HCT116 (cell line): ENCODE measurements at regions not wholly inside any gene's neighbourhood (a gene's known extent, or its start where the extent isn't known, plus 50 kb on each side); places are given as distances from the start of the nearest gene placed in this dataset.

ENCODE experiments used
- ATAC-seq: fragments of 200-7000 bp; cut with Tn5 transposase; 2 replicates; pipeline ENCODE4 v1.9.1; 2020; ENCODE audit warnings: mild to moderate bottlenecking, moderate library complexity
- BruUV-seq: library from RNA; stranded (reverse); fragments of 400-500 nt; replicated peaks from 2 replicates; lab custom pipeline; 2021; lab: Mats Ljungman, UMichigan
- CTCF ChIA-PET: fragments of 300-600 bp; sonication (Branson Sonifier 250); formaldehyde crosslinking; loops from one replicate; lab custom pipeline; 2021; ENCODE audit warnings: antibody characterized with exemption; lab: Charles Lee
- POLR2A ChIA-PET: fragments of 300-600, 350-600 bp; sonication (Branson Sonifier 250); formaldehyde crosslinking; loops from one replicate; lab custom pipeline; 2021; ENCODE audit warnings: antibody characterized with exemption; lab: Charles Lee
- RAD21 ChIA-PET, 2 experiments: fragments of 300-600 bp; sonication (Branson Sonifier 250); formaldehyde crosslinking; loops; one replicate each; lab custom pipeline; 2023; ENCODE audit warnings: low total read pairs in 2 of 2; ENCODE audit not compliant: uncharacterized antibody in 2 of 2, unreplicated experiment in 2 of 2, low non-redundant PET in 1 of 2; lab: Charles Lee
- DNase-seq: peaks from one replicate; pipeline ENCODE4 v3.0.0-alpha.2; 2010; ENCODE audit warnings: low read depth, low spot score
- H2AFZ ChIP-seq: fragments of 200-600 bp; shearing (Covaris generic), sonication (generic); 2 replicates; pipeline ENCODE4 v1.6.1; 2017; ENCODE audit warnings: low read depth, mixed run types, mixed read lengths, antibody characterized with exemption, low read length; ENCODE audit not compliant: poor library complexity, severe bottlenecking
- H3K27ac ChIP-seq: 2 replicates; pipeline ENCODE4 v1.5.1; 2012; ENCODE audit warnings: low read depth, low read length
- H3K27me3 ChIP-seq: fragments of 200-600 bp; sonication (generic); 2 replicates; pipeline ENCODE4 v1.6.1; 2016; ENCODE audit warnings: mixed run types, low read length, mixed read lengths; ENCODE audit not compliant: insufficient read depth
- H3K36me3 ChIP-seq, 2 experiments: fragments of 200-500 bp in 1 of 2; fragments of 200-600 bp in 1 of 2; sonication (Bioruptor generic) in 1 of 2; sonication (generic) in 1 of 2; 2 replicates each; pipeline versions ENCODE4 v1.5.1 to v1.6.1; 2014 to 2016; ENCODE audit warnings: low read length in 2 of 2, inconsistent platforms in 1 of 2, mixed read lengths in 1 of 2, mixed run types in 1 of 2; ENCODE audit not compliant: insufficient read depth in 2 of 2, control insufficient read depth in 1 of 2
- H3K4me1 ChIP-seq, 2 experiments: fragments of 200-600 bp in 1 of 2; sonication (generic) in 1 of 2; 2 replicates each; pipeline versions ENCODE4 v1.5.1 to v1.6.1; 2012 to 2017; ENCODE audit warnings: low read length in 2 of 2, inconsistent platforms in 1 of 2, mild to moderate bottlenecking in 1 of 2, mixed read lengths in 1 of 2, mixed run types in 1 of 2, moderate library complexity in 1 of 2; ENCODE audit not compliant: insufficient read depth in 2 of 2, control insufficient read depth in 1 of 2
- H3K4me2 ChIP-seq: fragments of 200-600 bp; sonication (generic); 2 replicates; pipeline ENCODE4 v1.6.1; 2017; ENCODE audit warnings: mixed run types, low read length, mixed read lengths
- H3K4me3 ChIP-seq, 2 experiments: fragments of 200-600 bp in 1 of 2; sonication (generic) in 1 of 2; replicated peaks in 1 of 2; 2 replicates each; pipeline ENCODE4 v1.5.1; 2011 to 2016; ENCODE audit warnings: low read length in 2 of 2, control low read depth in 1 of 2, low read depth in 1 of 2, mild to moderate bottlenecking in 1 of 2, mixed read lengths in 1 of 2, mixed run types in 1 of 2
- H3K79me2 ChIP-seq: fragments of 200-600 bp; sonication (generic); 2 replicates; pipeline ENCODE4 v1.6.1; 2017; ENCODE audit warnings: mild to moderate bottlenecking, mixed run types, low read length, moderate library complexity, mixed read lengths; ENCODE audit not compliant: insufficient read depth
- H3K9ac ChIP-seq: fragments of 200-600 bp; sonication (generic); 2 replicates; pipeline ENCODE4 v1.6.1; 2016; ENCODE audit warnings: low read length, mixed read lengths
- H3K9me2 ChIP-seq: fragments of 200-600 bp; sonication (generic), shearing (Covaris generic); 2 replicates; pipeline ENCODE4 v1.6.1; 2017; ENCODE audit warnings: mixed run types, mild to moderate bottlenecking, moderate library complexity; ENCODE audit not compliant: insufficient read depth
- H3K9me3 ChIP-seq, 2 experiments: fragments of 200-500 bp in 1 of 2; fragments of 200-600 bp in 1 of 2; sonication (Bioruptor generic) in 1 of 2; sonication (generic) in 1 of 2; 2 replicates each; pipeline ENCODE4 v1.6.1; 2014 to 2017; ENCODE audit warnings: low read length in 2 of 2, mixed read lengths in 2 of 2, inconsistent platforms in 1 of 2, low read depth in 1 of 2, mild to moderate bottlenecking in 1 of 2, mixed run types in 1 of 2, moderate library complexity in 1 of 2; ENCODE audit not compliant: control insufficient read depth in 1 of 2, insufficient read depth in 1 of 2
- H4K20me1 ChIP-seq: fragments of 200-600 bp; sonication (generic), shearing (Covaris generic); 2 replicates; pipeline ENCODE4 v1.6.1; 2017; ENCODE audit warnings: mixed run types, mild to moderate bottlenecking, moderate library complexity; ENCODE audit not compliant: insufficient read depth
- CBX3 ChIP-seq: IDR thresholded peaks from 2 replicates; pipeline ENCODE4 v1.6.1; 2012; ENCODE audit warnings: low read depth
- CEBPB ChIP-seq: IDR thresholded peaks from 2 replicates; pipeline ENCODE4 v1.6.1; 2012; ENCODE audit warnings: low read depth
- EGR1 ChIP-seq: IDR thresholded peaks from 2 replicates; pipeline ENCODE4 v1.6.1; 2012; ENCODE audit warnings: low read depth
- ELF1 ChIP-seq: IDR thresholded peaks from 2 replicates; pipeline ENCODE4 v1.6.1; 2012; ENCODE audit warnings: low read depth, borderline replicate concordance
- EZH2 ChIP-seq: fragments of 200-600 bp; sonication (generic); IDR thresholded peaks from 2 replicates; pipeline ENCODE4 v1.6.1; 2017; ENCODE audit warnings: antibody characterized with exemption, mixed run types
- EZH2phosphoT487 ChIP-seq: fragments of 200-600 bp; IDR thresholded peaks from 2 replicates; pipeline ENCODE4 v1.6.1; 2018; ENCODE audit warnings: antibody characterized with exemption, borderline replicate concordance
- POLR2AphosphoS5 ChIP-seq: IDR thresholded peaks from 2 replicates; pipeline ENCODE4 v1.6.1; 2011; ENCODE audit warnings: mild to moderate bottlenecking, low read depth, low read length, moderate library complexity
- RAD21 ChIP-seq: IDR thresholded peaks from 2 replicates; pipeline ENCODE4 v1.6.1; 2012; ENCODE audit warnings: low read depth, mild to moderate bottlenecking
- ZFX ChIP-seq: fragments of 450-650 bp; IDR thresholded peaks from 2 replicates; pipeline ENCODE4 v1.6.1; 2017
- ZNF274 ChIP-seq: fragments of 200-500 bp; sonication (Bioruptor generic); IDR thresholded peaks from 2 replicates; pipeline ENCODE4 v1.6.1; 2014; ENCODE audit warnings: mild to moderate bottlenecking, low read depth, low read length, inconsistent platforms
- intact Hi-C: fragments of 100-400 bp; cut with micrococcal nuclease; formaldehyde crosslinking; loops from 2 replicates; pipeline ENCODE4 v1.10.0; 2022
- TF ChIP-seq, protein P1 (sequence below): IDR thresholded peaks from 2 replicates; pipeline ENCODE4 v1.6.1; 2012
- TF ChIP-seq, protein P2 (sequence below): IDR thresholded peaks from 2 replicates; pipeline ENCODE4 v1.6.1; 2012; ENCODE audit warnings: low read depth
- TF ChIP-seq, protein P3 (sequence below): IDR thresholded peaks from 2 replicates; pipeline ENCODE4 v1.6.1; 2011; ENCODE audit warnings: mild to moderate bottlenecking, low read length, moderate library complexity; ENCODE audit not compliant: insufficient replicate concordance; ENCODE audit errors: extremely low read depth
- TF ChIP-seq, protein P4 (sequence below): IDR thresholded peaks from 2 replicates; pipeline ENCODE4 v1.6.1; 2012

DNA sequence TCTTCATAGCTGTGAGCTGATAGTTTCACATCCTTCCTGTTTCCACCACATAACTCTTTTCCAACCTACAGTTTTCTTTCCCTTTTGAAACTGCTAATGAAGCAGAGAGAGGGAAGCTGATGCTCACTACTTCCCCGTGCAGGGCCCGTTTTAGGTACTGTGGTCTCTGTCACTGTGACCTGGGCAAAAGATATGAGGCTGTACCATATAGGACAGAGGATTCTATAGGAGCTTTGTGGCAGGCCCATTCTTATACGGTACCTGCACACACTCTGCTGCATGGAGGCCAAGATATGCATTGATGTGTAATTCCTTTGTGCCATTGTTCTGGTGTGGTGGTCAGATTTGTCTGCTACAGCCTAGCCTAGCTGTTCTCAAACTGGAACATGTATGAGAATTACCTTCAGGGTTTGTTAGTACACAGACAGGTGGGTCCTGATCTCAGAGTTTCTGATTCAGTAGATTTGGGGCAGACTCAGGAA lies 577.3 kb downstream of the LMO7 start:
- RAD21 ChIA-PET: no interaction called here
- no peak overlapping the region for H2AFZ ChIP-seq
- ATAC-seq (no peak), DNase-seq (no peak)
- TF ChIP-seq EGR1: no peak
- TF ChIP-seq, protein P1, sequence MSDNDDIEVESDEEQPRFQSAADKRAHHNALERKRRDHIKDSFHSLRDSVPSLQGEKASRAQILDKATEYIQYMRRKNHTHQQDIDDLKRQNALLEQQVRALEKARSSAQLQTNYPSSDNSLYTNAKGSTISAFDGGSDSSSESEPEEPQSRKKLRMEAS: no peak
- BruUV-seq: no TSS peak
- no peaks in the 10 kb centered on the region for H4K20me1 ChIP-seq
- no peaks in the 10 kb centered on the region for H3K79me2 ChIP-seq
- H3K36me3 ChIP-seq: no peaks in the 10 kb centered on the region
- no peaks in the 10 kb centered on the region for H3K9me2 ChIP-seq
- H3K9me3 ChIP-seq: no peaks in the 10 kb centered on the region
- no peak overlapping the region for H3K4me3 ChIP-seq
- POLR2A ChIA-PET: no interaction called here
- no peak overlapping the region for H3K27ac ChIP-seq
- H3K4me2 ChIP-seq: no peak overlapping the region
- no peak overlapping the region for H3K9ac ChIP-seq
- intact Hi-C loops: no loop called here
- no peaks in the 10 kb centered on the region for H3K27me3 ChIP-seq
- CTCF ChIA-PET: no interaction called here
- H3K4me1 ChIP-seq: no peaks in the 10 kb centered on the region

DNA sequence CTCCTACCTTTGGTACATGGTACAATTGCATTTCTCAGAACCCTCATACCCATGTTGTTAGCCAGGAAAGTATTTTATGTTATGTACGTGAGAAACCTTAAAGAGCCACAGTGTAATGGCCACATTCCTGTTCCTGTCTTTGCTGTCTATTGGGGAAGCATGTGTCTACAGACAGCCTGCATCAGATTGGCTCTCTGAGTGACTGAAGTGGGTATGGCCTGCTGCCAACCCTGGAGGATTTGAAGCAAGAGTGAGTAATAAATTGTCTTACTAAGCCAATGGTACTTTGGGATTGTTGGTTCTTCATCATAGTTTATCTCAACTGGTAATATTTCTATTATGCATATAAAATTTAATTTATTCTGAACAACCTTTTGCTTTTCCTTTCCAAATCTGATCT lies 574.1 kb downstream of the LMO7 start:
- no peaks in the 10 kb centered on the region for H3K9me3 ChIP-seq
- no peaks in the 10 kb centered on the region for H3K27me3 ChIP-seq
- H3K79me2 ChIP-seq: no peaks in the 10 kb centered on the region
- RAD21 ChIA-PET: no interaction called here
- no peaks in the 10 kb centered on the region for H4K20me1 ChIP-seq
- no peak for ATAC-seq
- intact Hi-C loops: no loop called here
- H3K4me3 ChIP-seq: no peak overlapping the region
- no peak for DNase-seq
- H3K36me3 ChIP-seq: no peaks in the 10 kb centered on the region
- no peak overlapping the region for H3K4me2 ChIP-seq
- H3K4me1 ChIP-seq: no peaks in the 10 kb centered on the region
- POLR2A ChIA-PET: no interaction called here
- no peak overlapping the region for H3K9ac ChIP-seq
- H3K27ac ChIP-seq: no peak overlapping the region
- H2AFZ ChIP-seq: no peak overlapping the region
- BruUV-seq: no TSS peak
- H3K9me2 ChIP-seq: no peaks in the 10 kb centered on the region
- CTCF ChIA-PET: no interaction called here
- TF ChIP-seq ZNF274 (no peak), ELF1 (no peak), POLR2AphosphoS5 (no peak), CBX3 (no peak), EZH2 (no peak), EZH2phosphoT487 (no peak), ZFX (no peak), CEBPB (no peak), RAD21 (no peak)
- TF ChIP-seq, protein P2, sequence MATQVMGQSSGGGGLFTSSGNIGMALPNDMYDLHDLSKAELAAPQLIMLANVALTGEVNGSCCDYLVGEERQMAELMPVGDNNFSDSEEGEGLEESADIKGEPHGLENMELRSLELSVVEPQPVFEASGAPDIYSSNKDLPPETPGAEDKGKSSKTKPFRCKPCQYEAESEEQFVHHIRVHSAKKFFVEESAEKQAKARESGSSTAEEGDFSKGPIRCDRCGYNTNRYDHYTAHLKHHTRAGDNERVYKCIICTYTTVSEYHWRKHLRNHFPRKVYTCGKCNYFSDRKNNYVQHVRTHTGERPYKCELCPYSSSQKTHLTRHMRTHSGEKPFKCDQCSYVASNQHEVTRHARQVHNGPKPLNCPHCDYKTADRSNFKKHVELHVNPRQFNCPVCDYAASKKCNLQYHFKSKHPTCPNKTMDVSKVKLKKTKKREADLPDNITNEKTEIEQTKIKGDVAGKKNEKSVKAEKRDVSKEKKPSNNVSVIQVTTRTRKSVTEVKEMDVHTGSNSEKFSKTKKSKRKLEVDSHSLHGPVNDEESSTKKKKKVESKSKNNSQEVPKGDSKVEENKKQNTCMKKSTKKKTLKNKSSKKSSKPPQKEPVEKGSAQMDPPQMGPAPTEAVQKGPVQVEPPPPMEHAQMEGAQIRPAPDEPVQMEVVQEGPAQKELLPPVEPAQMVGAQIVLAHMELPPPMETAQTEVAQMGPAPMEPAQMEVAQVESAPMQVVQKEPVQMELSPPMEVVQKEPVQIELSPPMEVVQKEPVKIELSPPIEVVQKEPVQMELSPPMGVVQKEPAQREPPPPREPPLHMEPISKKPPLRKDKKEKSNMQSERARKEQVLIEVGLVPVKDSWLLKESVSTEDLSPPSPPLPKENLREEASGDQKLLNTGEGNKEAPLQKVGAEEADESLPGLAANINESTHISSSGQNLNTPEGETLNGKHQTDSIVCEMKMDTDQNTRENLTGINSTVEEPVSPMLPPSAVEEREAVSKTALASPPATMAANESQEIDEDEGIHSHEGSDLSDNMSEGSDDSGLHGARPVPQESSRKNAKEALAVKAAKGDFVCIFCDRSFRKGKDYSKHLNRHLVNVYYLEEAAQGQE: no peak
- TF ChIP-seq, protein P3, sequence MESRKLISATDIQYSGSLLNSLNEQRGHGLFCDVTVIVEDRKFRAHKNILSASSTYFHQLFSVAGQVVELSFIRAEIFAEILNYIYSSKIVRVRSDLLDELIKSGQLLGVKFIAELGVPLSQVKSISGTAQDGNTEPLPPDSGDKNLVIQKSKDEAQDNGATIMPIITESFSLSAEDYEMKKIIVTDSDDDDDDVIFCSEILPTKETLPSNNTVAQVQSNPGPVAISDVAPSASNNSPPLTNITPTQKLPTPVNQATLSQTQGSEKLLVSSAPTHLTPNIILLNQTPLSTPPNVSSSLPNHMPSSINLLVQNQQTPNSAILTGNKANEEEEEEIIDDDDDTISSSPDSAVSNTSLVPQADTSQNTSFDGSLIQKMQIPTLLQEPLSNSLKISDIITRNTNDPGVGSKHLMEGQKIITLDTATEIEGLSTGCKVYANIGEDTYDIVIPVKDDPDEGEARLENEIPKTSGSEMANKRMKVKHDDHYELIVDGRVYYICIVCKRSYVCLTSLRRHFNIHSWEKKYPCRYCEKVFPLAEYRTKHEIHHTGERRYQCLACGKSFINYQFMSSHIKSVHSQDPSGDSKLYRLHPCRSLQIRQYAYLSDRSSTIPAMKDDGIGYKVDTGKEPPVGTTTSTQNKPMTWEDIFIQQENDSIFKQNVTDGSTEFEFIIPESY: no peak
- TF ChIP-seq, protein P4, sequence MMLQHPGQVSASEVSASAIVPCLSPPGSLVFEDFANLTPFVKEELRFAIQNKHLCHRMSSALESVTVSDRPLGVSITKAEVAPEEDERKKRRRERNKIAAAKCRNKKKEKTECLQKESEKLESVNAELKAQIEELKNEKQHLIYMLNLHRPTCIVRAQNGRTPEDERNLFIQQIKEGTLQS: no peak
